ENCODE measurements at regions not wholly inside any gene's neighbourhood (a gene's known extent, or its start where the extent isn't known, plus 50 kb on each side); places are given as distances from the start of the nearest gene placed in this dataset.

DNA sequence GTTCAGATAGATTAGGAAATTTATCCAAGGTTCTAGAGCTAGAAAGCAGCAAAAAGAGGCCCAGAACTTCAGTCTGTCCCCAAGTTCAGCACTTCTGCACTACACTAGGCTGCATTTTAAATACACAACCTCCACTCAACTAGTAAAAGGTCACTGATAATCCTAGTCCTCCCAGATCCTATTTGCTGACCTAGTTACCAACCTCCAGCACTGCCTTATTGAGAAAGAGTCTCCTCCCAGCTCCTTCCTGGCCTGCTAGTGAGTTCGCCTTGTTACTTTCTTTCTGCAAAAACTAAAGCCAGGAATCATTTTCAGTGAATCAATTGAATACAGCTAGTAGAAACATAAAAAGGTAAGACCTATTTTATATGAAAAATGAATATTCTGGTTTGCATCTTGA, 84.1 kb upstream of the ZNF800 start:
- no peak for TF ChIP-seq CTCF (optimal IDR thresholded peaks at IDR 0.05 in 1 of 3, IDR thresholded peaks at IDR 0.05 in 1 of 3, conservative IDR thresholded peaks at IDR 0.05 in 1 of 3; ENCODE audit: extremely low read depth in 1 of 3, insufficient read depth in 2 of 3, low read length in 3 of 3)
- TF ChIP-seq EZH2 (IDR thresholded peaks at IDR 0.05; ENCODE audit: low read length) = no peak
